Ishikawa (cell line): ENCODE measurements at regions not wholly inside any gene's neighbourhood (a gene's known extent, or its start where the extent isn't known, plus 50 kb on each side); places are given as distances from the start of the nearest gene placed in this dataset.

Experiments
- CEBPB ChIP-seq: IDR thresholded peaks from 2 replicates; pipeline ENCODE4 v1.6.1; 2012
- EGR1 ChIP-seq: IDR thresholded peaks from 2 replicates; pipeline ENCODE4 v1.6.1; 2012
- EP300 ChIP-seq: IDR thresholded peaks from 2 replicates; pipeline ENCODE4 v1.6.1; 2012; ENCODE audit warnings: borderline replicate concordance
- NFIC ChIP-seq: IDR thresholded peaks from 2 replicates; pipeline ENCODE4 v1.6.1; 2012
- RAD21 ChIP-seq: IDR thresholded peaks from 2 replicates; pipeline ENCODE4 v1.6.1; 2012; ENCODE audit warnings: low read depth
- TCF12 ChIP-seq: IDR thresholded peaks from 2 replicates; pipeline ENCODE4 v1.6.1; 2012; ENCODE audit warnings: low read depth
- YY1 ChIP-seq: IDR thresholded peaks from 2 replicates; pipeline ENCODE4 v1.6.1; 2012; ENCODE audit warnings: low read depth
- TF ChIP-seq, protein P1 (sequence below): IDR thresholded peaks from 2 replicates; pipeline ENCODE4 v1.6.1; 2012
- TF ChIP-seq, protein P2 (sequence below): IDR thresholded peaks from 2 replicates; pipeline ENCODE4 v1.6.1; 2012; ENCODE audit warnings: low read depth, mild to moderate bottlenecking

DNA sequence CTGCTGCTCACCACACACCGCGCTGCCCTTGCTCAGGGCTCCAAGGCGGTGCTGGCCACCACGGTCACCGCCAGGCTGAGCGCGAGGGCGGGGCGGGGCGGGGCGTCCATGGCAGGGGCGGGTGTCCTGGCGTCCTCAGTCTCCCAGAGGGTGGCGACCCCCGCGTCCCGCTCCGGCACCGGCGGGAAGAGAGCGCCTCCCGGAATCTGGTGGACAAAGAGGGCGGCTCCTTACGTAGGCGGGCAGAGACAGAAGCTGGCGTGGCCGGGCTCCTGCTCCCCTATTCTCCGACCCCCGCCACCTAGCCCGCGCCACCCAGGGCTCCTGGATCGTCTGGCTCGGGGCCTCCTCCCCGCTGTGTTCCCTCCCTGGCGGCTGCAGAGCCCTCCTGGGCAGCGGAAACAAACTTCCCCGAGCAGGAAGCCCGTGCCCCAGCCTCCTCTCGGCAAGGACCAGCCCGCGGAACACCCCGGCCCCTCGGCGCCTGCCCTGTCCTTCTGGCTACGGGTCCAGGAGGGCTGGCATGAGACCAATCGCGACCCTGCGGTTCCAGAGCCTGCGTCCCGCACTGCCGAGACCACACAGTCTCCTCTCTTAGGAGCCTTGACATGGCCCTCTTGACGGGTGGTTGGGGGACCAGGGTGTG lies 133.8 kb upstream of the ZNF92 start:
- TF ChIP-seq, protein P1, sequence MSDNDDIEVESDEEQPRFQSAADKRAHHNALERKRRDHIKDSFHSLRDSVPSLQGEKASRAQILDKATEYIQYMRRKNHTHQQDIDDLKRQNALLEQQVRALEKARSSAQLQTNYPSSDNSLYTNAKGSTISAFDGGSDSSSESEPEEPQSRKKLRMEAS: no peak
- TF ChIP-seq NFIC: peak; percentile 54
- no peak for TF ChIP-seq EP300
- TF ChIP-seq TCF12: no peak
- TF ChIP-seq RAD21: no peak
- no peak for TF ChIP-seq CEBPB
- TF ChIP-seq EGR1: no peak
- TF ChIP-seq YY1: no peak
- TF ChIP-seq, protein P2, sequence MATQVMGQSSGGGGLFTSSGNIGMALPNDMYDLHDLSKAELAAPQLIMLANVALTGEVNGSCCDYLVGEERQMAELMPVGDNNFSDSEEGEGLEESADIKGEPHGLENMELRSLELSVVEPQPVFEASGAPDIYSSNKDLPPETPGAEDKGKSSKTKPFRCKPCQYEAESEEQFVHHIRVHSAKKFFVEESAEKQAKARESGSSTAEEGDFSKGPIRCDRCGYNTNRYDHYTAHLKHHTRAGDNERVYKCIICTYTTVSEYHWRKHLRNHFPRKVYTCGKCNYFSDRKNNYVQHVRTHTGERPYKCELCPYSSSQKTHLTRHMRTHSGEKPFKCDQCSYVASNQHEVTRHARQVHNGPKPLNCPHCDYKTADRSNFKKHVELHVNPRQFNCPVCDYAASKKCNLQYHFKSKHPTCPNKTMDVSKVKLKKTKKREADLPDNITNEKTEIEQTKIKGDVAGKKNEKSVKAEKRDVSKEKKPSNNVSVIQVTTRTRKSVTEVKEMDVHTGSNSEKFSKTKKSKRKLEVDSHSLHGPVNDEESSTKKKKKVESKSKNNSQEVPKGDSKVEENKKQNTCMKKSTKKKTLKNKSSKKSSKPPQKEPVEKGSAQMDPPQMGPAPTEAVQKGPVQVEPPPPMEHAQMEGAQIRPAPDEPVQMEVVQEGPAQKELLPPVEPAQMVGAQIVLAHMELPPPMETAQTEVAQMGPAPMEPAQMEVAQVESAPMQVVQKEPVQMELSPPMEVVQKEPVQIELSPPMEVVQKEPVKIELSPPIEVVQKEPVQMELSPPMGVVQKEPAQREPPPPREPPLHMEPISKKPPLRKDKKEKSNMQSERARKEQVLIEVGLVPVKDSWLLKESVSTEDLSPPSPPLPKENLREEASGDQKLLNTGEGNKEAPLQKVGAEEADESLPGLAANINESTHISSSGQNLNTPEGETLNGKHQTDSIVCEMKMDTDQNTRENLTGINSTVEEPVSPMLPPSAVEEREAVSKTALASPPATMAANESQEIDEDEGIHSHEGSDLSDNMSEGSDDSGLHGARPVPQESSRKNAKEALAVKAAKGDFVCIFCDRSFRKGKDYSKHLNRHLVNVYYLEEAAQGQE: no peak
